Mucosa of stomach (tissue), 1 donor: ENCODE measurements at regions not wholly inside any gene's neighbourhood (a gene's known extent, or its start where the extent isn't known, plus 50 kb on each side); places are given as distances from the start of the nearest gene placed in this dataset.

Experiments
- H3K27me3 ChIP-seq: one replicate; pipeline ENCODE4 v1.7.0; 2013; ENCODE audit warnings: mild to moderate bottlenecking, low read length; ENCODE audit not compliant: control insufficient read depth, insufficient read depth
- H3K36me3 ChIP-seq: one replicate; pipeline ENCODE4 v1.7.0; 2013; ENCODE audit warnings: low read length; ENCODE audit not compliant: control insufficient read depth, insufficient read depth
- H3K4me1 ChIP-seq: one replicate; pipeline ENCODE4 v1.7.0; 2013; ENCODE audit warnings: mild to moderate bottlenecking, low read length; ENCODE audit not compliant: control insufficient read depth, insufficient read depth
- H3K4me3 ChIP-seq: one replicate; pipeline ENCODE4 v1.7.0; 2013; ENCODE audit warnings: low read length
- H3K9ac ChIP-seq: one replicate; pipeline ENCODE4 v1.7.0; 2013; ENCODE audit warnings: mild to moderate bottlenecking, low read length, moderate library complexity
- H3K9me3 ChIP-seq: one replicate; pipeline ENCODE4 v1.7.0; 2013; ENCODE audit warnings: mild to moderate bottlenecking, low read length, moderate library complexity; ENCODE audit not compliant: control insufficient read depth
- donor health status: Pancreatic carcinoma.

DNA sequence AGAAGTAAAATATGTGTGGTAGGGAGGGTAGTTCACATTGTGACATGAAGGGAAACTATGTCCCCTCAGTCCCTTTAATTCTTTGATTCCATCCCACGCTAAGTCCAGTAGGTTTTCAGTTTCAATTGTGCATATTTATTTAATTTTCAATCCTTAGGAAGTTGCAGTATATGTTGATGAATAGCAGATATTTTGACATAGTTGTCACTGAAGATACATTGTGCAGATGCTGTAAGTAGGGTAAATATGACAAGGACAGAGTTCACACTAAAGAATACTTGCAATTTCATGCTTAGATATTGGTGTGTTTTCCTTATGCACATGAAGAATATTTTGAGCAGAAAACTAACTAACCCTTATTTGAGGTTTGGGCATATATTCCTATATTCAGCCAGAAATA, 595.4 kb upstream of the MIR17HG start:
- Histone ChIP-seq H3K4me3 (no peak overlapping the region), H3K27me3 (no peaks in the 10 kb centered on the region), H3K9ac (no peak overlapping the region), H3K9me3 (no peaks in the 10 kb centered on the region), H3K4me1 (no peaks in the 10 kb centered on the region), H3K36me3 (no peaks in the 10 kb centered on the region)

DNA sequence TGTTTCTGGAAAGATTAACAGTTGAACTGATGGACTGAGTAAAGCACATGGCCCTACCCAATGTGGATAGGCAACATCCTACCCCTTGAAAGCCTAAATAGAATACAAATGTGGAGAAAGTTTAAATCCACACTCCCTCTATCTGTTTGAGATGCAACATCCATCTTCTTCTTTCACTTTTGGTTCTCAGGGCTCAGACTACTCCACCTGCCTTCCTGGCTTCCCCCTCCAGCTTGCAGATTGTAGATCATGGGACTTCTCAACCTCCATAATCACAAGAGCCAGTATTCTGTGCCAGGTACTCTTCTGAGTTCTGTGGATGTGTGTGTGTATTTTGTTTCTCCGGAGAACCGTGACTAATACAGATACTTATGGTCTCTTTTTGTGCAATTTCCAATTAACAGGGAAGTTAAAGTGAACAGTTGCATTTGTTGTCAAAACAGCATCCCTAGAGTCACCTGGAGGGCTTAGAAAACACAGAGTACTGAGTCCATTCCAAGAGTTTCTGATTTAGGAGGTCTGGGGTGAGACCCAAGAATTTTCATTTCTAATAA, 590.3 kb upstream of the MIR17HG start:
- Histone ChIP-seq H3K9me3 (no peaks in the 10 kb centered on the region), H3K9ac (no peak overlapping the region), H3K36me3 (no peaks in the 10 kb centered on the region), H3K4me3 (no peak overlapping the region), H3K27me3 (no peaks in the 10 kb centered on the region), H3K4me1 (no peaks in the 10 kb centered on the region)

DNA sequence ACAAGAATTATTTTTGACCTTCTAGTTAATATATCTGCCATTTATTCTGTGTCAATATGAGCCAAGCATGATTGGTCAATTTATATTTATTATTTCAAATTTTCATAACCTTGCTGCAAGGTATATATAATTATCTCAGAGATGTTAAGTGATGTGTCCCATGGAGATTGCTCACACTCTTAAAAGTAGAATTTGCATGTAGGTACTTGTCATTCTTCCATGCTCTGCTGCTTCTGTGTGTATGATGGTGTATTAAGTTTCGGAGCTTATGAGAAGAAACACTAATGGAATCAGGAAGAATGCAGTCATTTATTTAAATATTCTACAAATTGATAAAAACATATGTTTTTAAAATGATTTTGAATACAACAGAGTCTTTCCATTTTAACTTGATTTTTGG, 586.8 kb upstream of the MIR17HG start:
- Histone ChIP-seq H3K4me1 (no peaks in the 10 kb centered on the region), H3K4me3 (no peak overlapping the region), H3K9me3 (no peaks in the 10 kb centered on the region), H3K9ac (no peak overlapping the region), H3K36me3 (no peaks in the 10 kb centered on the region), H3K27me3 (no peaks in the 10 kb centered on the region)

DNA sequence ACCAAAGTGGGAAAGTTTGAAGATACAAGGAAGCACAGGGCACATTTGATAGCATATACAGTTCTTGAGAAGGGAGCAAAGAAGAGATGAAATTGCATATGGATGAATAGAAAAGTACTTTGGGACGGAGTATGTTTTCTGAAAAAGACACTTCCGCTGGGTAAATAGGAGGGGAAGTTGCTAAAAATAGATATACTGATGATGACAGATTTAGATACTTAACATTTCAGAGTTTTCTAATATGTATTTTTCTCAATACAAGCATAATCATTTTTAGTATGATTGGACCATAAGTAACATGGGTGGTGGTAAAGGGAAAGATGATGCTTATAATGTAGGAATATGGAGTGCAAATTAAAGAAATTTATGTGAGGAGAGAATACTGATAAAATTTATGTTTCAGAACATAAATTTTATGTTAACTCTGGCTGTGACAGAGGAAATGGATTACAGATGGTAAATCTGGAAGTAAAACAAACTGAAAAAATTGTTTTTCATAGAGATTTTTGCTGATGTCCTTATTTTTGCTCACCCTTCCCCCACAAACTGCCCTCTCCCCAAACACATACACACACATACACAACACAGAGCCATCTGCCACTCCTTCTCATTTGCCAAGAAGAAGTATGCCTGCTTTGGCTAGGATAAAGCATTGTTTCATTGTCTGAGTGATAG, 583.9 kb upstream of the MIR17HG start:
- H3K9me3 ChIP-seq, result no peaks in the 10 kb centered on the region
- H3K4me3 ChIP-seq, result no peak overlapping the region
- no peak overlapping the region for H3K9ac ChIP-seq
- no peaks in the 10 kb centered on the region for H3K36me3 ChIP-seq
- H3K4me1 ChIP-seq, result no peaks in the 10 kb centered on the region
- H3K27me3 ChIP-seq, result no peaks in the 10 kb centered on the region

DNA sequence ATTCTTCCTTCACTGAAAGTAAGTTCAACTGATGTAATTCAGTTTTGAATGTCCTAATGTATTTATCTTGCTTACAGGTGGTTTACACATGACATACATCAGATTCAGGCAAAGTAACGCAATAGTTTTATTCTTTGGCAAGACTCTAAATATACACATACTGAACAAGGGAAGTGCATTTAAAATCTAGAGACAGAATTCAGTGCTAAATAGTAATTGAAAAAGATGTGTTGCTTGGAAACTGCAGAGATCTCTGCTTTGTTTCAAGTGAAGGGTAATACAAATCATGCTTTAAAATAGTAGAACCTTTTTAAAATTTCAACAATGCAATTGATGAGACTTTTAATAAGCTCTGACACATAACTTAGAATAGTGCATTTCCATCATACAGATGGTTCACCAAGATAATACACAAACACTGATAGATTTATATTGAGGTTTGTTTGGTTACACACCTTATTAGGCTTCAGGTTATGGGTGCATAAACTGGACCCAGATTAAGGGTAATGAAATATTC, 581.0 kb upstream of the MIR17HG start:
- Histone ChIP-seq H3K36me3 (no peaks in the 10 kb centered on the region), H3K27me3 (no peaks in the 10 kb centered on the region), H3K4me3 (no peak overlapping the region), H3K9ac (no peak overlapping the region), H3K9me3 (no peaks in the 10 kb centered on the region), H3K4me1 (no peaks in the 10 kb centered on the region)

DNA sequence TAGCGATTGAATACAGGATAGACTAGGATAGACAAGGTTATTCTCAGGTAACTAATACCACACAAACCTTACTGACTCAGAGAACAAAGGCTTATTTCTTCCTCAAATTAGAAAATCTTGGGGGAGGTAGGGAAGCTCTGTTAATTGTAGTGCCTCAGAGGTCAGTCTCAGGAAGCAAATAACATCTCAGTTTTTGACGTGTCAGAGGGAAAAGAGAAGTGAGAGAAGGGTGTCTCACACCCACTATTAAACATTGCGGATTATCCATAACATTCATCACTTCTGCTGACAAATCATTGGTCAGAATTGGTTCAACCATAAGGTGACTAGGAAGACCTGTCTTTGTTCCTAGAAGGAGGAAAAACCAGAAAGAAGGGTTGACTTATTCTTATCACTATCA, 579.4 kb upstream of the MIR17HG start:
- Histone ChIP-seq H3K4me3 (no peak overlapping the region), H3K9ac (no peak overlapping the region), H3K36me3 (no peaks in the 10 kb centered on the region), H3K4me1 (no peaks in the 10 kb centered on the region), H3K27me3 (no peaks in the 10 kb centered on the region), H3K9me3 (no peaks in the 10 kb centered on the region)

DNA sequence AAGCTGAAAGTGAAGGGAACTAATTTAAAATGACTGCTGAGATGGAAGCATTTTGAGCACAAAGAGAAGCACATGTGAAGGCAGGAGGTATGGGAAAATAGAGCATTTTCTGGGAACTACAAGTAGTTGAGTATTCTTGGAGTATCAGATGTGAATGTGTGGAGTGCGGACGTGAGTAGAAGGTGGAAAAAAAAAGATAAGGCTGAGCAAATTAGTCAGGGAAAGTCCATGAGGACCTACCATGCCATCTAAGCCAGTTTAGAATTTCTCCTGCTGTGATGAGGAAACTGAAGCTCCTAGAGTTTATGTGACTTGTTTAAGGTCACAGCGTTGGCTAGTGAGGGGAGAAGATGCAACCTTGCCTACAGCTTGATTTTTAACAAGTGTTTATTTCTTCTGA, 578.1 kb upstream of the MIR17HG start:
- Histone ChIP-seq H3K36me3 (no peaks in the 10 kb centered on the region), H3K4me3 (no peak overlapping the region), H3K27me3 (no peaks in the 10 kb centered on the region), H3K9me3 (no peaks in the 10 kb centered on the region), H3K9ac (no peak overlapping the region), H3K4me1 (no peaks in the 10 kb centered on the region)

DNA sequence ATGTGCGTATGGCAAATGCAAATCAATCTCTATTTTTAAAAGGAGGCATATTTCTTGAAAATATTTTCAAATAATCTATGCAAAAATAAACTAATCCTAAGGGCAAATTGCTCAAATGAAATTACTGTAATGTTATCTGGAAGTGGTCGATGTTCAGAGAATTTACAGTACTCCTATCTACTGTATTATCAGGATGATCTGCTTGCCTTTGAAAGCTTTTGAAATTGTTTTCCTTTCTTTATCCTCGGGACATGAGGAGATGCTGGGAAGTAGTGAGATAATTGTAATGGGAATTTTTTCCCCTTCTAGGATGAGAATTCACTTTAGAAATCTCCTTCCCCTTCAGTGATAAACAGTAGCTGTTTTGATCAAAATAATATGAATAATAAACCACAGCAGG, 577.2 kb upstream of the MIR17HG start:
- H3K27me3 ChIP-seq, result no peaks in the 10 kb centered on the region
- H3K4me1 ChIP-seq, result no peaks in the 10 kb centered on the region
- no peaks in the 10 kb centered on the region for H3K9me3 ChIP-seq
- no peak overlapping the region for H3K9ac ChIP-seq
- no peak overlapping the region for H3K4me3 ChIP-seq
- H3K36me3 ChIP-seq, result no peaks in the 10 kb centered on the region

DNA sequence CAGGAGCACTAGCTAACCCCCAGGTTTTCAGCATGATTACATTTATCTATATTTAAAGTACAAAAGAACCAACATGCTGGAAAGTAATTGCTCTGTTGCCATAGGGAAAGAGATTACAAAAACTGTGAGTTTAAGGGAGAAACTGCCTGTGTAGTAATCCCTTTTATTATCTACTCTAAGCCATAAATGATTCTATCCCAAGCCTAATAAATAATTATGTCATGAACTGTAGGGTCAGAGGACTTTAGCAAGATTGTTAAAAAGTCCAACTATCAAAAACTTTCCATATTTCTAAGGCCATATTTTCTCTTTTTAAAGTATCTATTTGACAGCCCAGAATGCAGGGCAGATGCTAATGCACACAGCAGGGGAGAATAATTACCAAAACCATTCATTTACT, 573.8 kb upstream of the MIR17HG start:
- H3K4me1 ChIP-seq, result no peaks in the 10 kb centered on the region
- H3K9ac ChIP-seq, result no peak overlapping the region
- no peaks in the 10 kb centered on the region for H3K9me3 ChIP-seq
- no peak overlapping the region for H3K4me3 ChIP-seq
- no peaks in the 10 kb centered on the region for H3K36me3 ChIP-seq
- no peaks in the 10 kb centered on the region for H3K27me3 ChIP-seq

DNA sequence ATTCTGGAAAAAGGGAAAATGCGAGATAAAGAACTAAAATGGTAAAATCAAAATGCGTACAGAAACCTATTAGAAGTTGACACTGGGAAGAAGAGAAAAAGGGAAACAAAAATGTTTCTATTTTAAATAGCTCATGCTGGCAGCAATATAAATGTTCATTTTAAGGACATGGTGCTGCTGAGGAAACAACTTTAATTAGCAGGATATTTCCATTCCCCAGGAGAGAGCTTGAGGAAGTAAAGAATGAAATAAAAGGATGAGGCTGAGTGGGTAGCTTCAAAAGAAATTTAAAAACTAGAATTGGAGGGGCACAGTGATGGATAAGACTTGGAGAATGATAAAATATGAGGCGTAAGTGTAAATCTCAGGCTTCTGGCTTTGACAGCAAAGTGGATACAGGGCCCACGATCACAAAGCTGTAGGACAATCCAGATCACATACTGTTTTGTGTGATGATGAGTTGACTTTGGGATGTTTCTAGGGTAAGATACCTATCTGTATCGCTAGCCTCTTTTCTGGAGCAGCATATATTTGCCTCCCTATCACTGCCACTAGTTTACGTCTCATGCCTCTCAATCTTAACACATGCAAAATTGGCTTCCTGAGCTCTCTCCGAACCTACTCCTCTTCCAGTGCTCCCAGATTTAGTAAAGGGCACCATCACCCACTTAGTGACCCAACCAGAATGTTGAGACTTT, 571.3 kb upstream of the MIR17HG start:
- Histone ChIP-seq H3K27me3 (no peaks in the 10 kb centered on the region), H3K4me3 (no peak overlapping the region), H3K4me1 (no peaks in the 10 kb centered on the region), H3K9ac (no peak overlapping the region), H3K9me3 (no peaks in the 10 kb centered on the region), H3K36me3 (no peaks in the 10 kb centered on the region)

DNA sequence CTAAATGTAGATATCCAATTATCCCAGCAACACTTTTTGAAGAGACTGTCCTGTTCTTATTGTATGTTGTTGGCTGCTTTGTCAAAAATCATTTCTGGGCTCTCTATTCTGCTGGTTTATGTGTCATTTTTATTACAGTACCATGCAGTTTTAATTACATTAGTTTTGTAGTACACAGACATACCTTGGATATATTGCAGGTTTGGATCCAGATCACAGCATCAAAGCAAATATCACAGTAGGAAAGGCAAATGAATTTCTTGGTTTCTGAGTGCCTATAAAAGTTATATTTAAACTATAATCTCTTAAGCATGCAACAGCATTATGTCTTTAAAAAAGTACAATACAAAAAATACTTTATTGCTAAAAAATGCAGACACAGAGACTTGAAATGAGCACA, 564.2 kb upstream of the MIR17HG start:
- Histone ChIP-seq H3K4me3 (no peak overlapping the region), H3K9me3 (no peaks in the 10 kb centered on the region), H3K36me3 (no peaks in the 10 kb centered on the region), H3K4me1 (no peaks in the 10 kb centered on the region), H3K27me3 (no peaks in the 10 kb centered on the region), H3K9ac (no peak overlapping the region)

DNA sequence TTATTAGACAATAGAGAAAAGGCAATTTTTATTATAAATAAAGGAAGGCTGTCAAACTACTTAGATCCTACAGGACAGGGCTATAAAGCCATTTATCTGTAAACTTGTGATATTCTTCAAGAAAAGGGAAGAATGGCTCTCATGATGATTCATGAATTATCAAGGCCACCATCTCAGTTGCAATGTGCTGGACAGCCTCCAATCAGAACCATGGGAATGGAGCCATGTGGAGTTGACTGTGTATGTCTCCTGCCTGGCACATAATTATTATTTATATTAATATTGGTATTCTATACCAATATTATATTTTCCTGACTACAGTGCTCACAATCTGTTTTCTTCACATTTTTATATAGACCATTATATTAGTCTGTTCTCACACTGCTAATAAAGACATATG, 560.5 kb upstream of the MIR17HG start:
- Histone ChIP-seq H3K9ac (no peak overlapping the region), H3K4me3 (no peak overlapping the region), H3K27me3 (no peaks in the 10 kb centered on the region), H3K4me1 (no peaks in the 10 kb centered on the region), H3K9me3 (no peaks in the 10 kb centered on the region), H3K36me3 (no peaks in the 10 kb centered on the region)
